ENCODE measurements at regions not wholly inside any gene's neighbourhood (a gene's known extent, or its start where the extent isn't known, plus 50 kb on each side); places are given as distances from the start of the nearest gene placed in this dataset.

GRCh38 chr20:50376179-50376887 lies 133.8 kb upstream of the PTPN1 start:
- TF ChIP-seq CTCF (IDR thresholded peaks at IDR 0.05) (no peak), POLR2A (IDR thresholded peaks at IDR 0.05) (no peak), POLR2AphosphoS5 (IDR thresholded peaks at IDR 0.05) (no peak)
